ENCODE measurements at regions not wholly inside any gene's neighbourhood (a gene's known extent, or its start where the extent isn't known, plus 50 kb on each side); places are given as distances from the start of the nearest gene placed in this dataset.

GRCh38 chr10:29836396-29836795, 201.6 kb upstream of the SVIL start:
- H3K27ac ChIP-seq: no peak overlapping the region

GRCh38 chr10:29835055-29835454, 200.3 kb upstream of the SVIL start:
- no peak for TF ChIP-seq ZFX (IDR thresholded peaks at IDR 0.05; ENCODE audit: borderline replicate concordance)

More at GRCh38 chr10:29836396-29836795, 201.6 kb upstream of the SVIL start:
- no peak for TF ChIP-seq CTCF (IDR thresholded peaks at IDR 0.05)
- no peak for TF ChIP-seq ZFX (IDR thresholded peaks at IDR 0.05; ENCODE audit: borderline replicate concordance)

DNA sequence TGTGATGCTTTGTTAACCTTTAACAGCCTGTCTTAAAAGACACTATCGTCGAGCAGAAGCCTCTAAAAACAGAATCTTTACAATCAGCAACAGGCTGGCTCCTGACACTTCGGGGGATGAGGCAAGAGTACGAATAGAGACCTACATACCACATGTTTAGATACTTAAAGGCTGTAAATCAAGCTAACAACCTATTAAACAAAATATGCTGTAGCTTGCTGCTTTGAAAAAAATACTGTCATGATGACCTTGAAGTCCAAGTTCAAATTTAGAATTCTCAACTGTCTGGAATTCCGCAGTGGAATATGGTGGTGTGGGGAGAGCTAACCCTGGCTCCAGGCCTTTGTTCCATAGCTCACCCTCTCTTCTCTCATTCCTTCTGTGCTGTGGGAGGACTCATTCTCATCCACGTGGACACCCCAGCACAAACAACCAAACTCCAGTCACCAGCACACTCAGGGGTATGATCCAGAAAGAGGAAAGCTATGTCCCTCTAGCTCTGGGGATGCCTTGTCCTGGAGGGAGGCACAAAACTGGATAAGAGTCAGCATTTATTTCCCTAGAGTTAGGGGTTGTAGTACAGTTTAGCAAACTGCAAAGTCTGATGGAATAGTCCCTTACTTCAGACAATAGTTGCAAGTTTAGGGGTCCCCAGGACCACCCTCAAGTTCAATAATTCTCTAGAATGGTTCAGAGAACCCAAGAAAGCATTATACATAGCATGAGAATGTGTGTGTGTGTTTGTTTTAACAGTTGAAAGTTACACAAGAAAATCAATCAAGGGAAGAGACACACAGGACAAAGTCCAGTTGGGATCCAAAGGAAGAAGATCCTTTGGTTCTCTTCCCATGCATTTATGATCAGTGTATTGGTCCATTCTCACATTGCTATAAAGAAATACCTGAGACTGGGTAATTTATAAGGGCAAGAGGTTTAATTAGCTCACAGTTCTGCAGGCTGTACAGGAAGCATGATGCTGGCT, 196.1 kb upstream of the SVIL start:
- H3K27ac ChIP-seq: no peak overlapping the region
- TF ChIP-seq ZFX (IDR thresholded peaks at IDR 0.05; ENCODE audit: borderline replicate concordance): no peak
- TF ChIP-seq CTCF (IDR thresholded peaks at IDR 0.05): no peak

More at GRCh38 chr10:29835055-29835454, 200.3 kb upstream of the SVIL start:
- H3K27ac ChIP-seq: no peak overlapping the region

- no peak overlapping the region for H3K27ac ChIP-seq
- TF ChIP-seq CTCF (IDR thresholded peaks at IDR 0.05): no peak
- no peak for TF ChIP-seq ZFX (IDR thresholded peaks at IDR 0.05; ENCODE audit: borderline replicate concordance)
Observed at GRCh38 chr10:29829776-29830175, 195.0 kb upstream of the SVIL start.

GRCh38 chr10:29828956-29829355, 194.2 kb upstream of the SVIL start:
- no peak overlapping the region for H3K27ac ChIP-seq
- TF ChIP-seq CTCF (IDR thresholded peaks at IDR 0.05): no peak
- no peak for TF ChIP-seq ZFX (IDR thresholded peaks at IDR 0.05; ENCODE audit: borderline replicate concordance)

GRCh38 chr10:29828440-29828894, 193.7 kb upstream of the SVIL start:
- TF ChIP-seq CTCF (IDR thresholded peaks at IDR 0.05): no peak
- TF ChIP-seq ZFX (IDR thresholded peaks at IDR 0.05; ENCODE audit: borderline replicate concordance): no peak
- H3K27ac ChIP-seq: no peak overlapping the region

- TF ChIP-seq ZFX (IDR thresholded peaks at IDR 0.05; ENCODE audit: borderline replicate concordance) (no peak), CTCF (IDR thresholded peaks at IDR 0.05) (no peak)
- no peak overlapping the region for H3K27ac ChIP-seq
Observed at GRCh38 chr10:29827512-29827911, 192.7 kb upstream of the SVIL start.
